Neural cell (in vitro differentiated cells): ENCODE measurements at regions not wholly inside any gene's neighbourhood (a gene's known extent, or its start where the extent isn't known, plus 50 kb on each side); places are given as distances from the start of the nearest gene placed in this dataset.

ENCODE experiments used
- H2AFZ ChIP-seq: fragments of 200-600, 300-800 bp; sonication (generic), shearing (Covaris generic); 2 replicates; pipeline ENCODE4 v1.6.0; 2014; ENCODE audit warnings: low read depth, mild to moderate bottlenecking, antibody characterized with exemption, low read length, moderate library complexity
- H3F3A ChIP-seq: fragments of 200-600 bp; shearing (Covaris generic); 2 replicates; pipeline ENCODE4 v1.6.1; 2016; ENCODE audit warnings: mild to moderate bottlenecking, moderate library complexity, mixed read lengths, antibody characterized with exemption, low read length; ENCODE audit not compliant: insufficient read depth, poor library complexity, severe bottlenecking
- H3K27ac ChIP-seq: fragments of 200-600, 300-800 bp; sonication (generic), shearing (Covaris generic); 2 replicates; pipeline ENCODE4 v1.5.1; 2014; ENCODE audit warnings: mild to moderate bottlenecking, low read length, moderate library complexity
- H3K27me3 ChIP-seq: fragments of 300-800, 200-600 bp; sonication (generic), shearing (Covaris generic); 2 replicates; pipeline ENCODE4 v1.6.0; 2014; ENCODE audit warnings: mild to moderate bottlenecking, low read depth, low read length, moderate library complexity; ENCODE audit not compliant: insufficient read depth
- H3K36me3 ChIP-seq: fragments of 300-800, 200-600 bp; sonication (generic), shearing (Covaris generic); 2 replicates; pipeline ENCODE4 v1.5.1; 2014; ENCODE audit warnings: mild to moderate bottlenecking, antibody characterized with exemption, low read length, moderate library complexity; ENCODE audit not compliant: insufficient read depth
- H3K4me2 ChIP-seq: fragments of 300-800, 200-600 bp; sonication (generic), shearing (Covaris generic); 2 replicates; pipeline ENCODE4 v1.6.0; 2014; ENCODE audit warnings: mild to moderate bottlenecking, low read length
- H3K4me3 ChIP-seq: fragments of 300-800, 200-600 bp; sonication (generic), shearing (Covaris generic); 2 replicates; pipeline ENCODE4 v1.5.1; 2014; ENCODE audit warnings: mild to moderate bottlenecking, low read length, moderate library complexity
- H3K79me2 ChIP-seq: fragments of 200-600 bp; shearing (Covaris generic); replicated peaks from 2 replicates; pipeline ENCODE4 v1.6.0; 2014; ENCODE audit warnings: mild to moderate bottlenecking, low read length, moderate library complexity; ENCODE audit not compliant: insufficient read depth
- H3K9ac ChIP-seq: fragments of 300-800, 200-600 bp; sonication (generic), shearing (Covaris generic); 2 replicates; pipeline ENCODE4 v1.6.1; 2016; ENCODE audit warnings: mild to moderate bottlenecking, low read length, mixed read lengths
- H3K9me2 ChIP-seq: fragments of 200-600 bp; shearing (Covaris generic); 2 replicates; pipeline ENCODE4 v1.6.1; 2016; ENCODE audit warnings: mild to moderate bottlenecking, low read length, mixed read lengths; ENCODE audit not compliant: insufficient read depth
- H3K9me3 ChIP-seq: fragments of 200-600, 300-800 bp; sonication (generic), shearing (Covaris generic); 2 replicates; pipeline ENCODE4 v1.6.1; 2016; ENCODE audit warnings: mild to moderate bottlenecking, mixed run types, low read length, moderate library complexity, mixed read lengths
- H4K20me1 ChIP-seq: fragments of 200-600 bp; shearing (Covaris generic); 2 replicates; pipeline ENCODE4 v1.6.1; 2016; ENCODE audit warnings: mild to moderate bottlenecking, mixed run types; ENCODE audit not compliant: insufficient read depth
- EP300 ChIP-seq: fragments of 450-650 bp; conservative IDR thresholded peaks from 2 replicates; pipeline ENCODE4 v1.6.1; 2014; ENCODE audit warnings: antibody characterized with exemption, mild to moderate bottlenecking, moderate library complexity; ENCODE audit not compliant: poor library complexity, severe bottlenecking
- EZH2 ChIP-seq: fragments of 200-600, 300-800 bp; shearing (Covaris generic), sonication (generic); IDR thresholded peaks from 2 replicates; pipeline ENCODE4 v1.6.1; 2014; ENCODE audit warnings: antibody characterized with exemption, low read length, borderline replicate concordance, mild to moderate bottlenecking; ENCODE audit not compliant: insufficient read depth, poor library complexity, severe bottlenecking
- MXI1 ChIP-seq: fragments of 450-650 bp; conservative IDR thresholded peaks from 2 replicates; pipeline ENCODE4 v1.6.1; 2014; ENCODE audit warnings: antibody characterized with exemption, mild to moderate bottlenecking; ENCODE audit not compliant: poor library complexity, severe bottlenecking
- POLR2AphosphoS5 ChIP-seq: IDR thresholded peaks from 2 replicates; pipeline ENCODE4 v1.6.1; 2012
- RAD21 ChIP-seq: fragments of 450-650 bp; conservative IDR thresholded peaks from 2 replicates; pipeline ENCODE4 v1.6.1; 2014; ENCODE audit warnings: antibody characterized with exemption, mild to moderate bottlenecking, moderate library complexity
- REST ChIP-seq: IDR thresholded peaks from 2 replicates; pipeline ENCODE4 v1.6.1; 2012; ENCODE audit warnings: borderline replicate concordance
- SMC3 ChIP-seq: fragments of 450-650 bp; conservative IDR thresholded peaks from 2 replicates; pipeline ENCODE4 v1.6.1; 2014; ENCODE audit warnings: antibody characterized with exemption, mild to moderate bottlenecking, moderate library complexity; ENCODE audit not compliant: poor library complexity
- TAF1 ChIP-seq: IDR thresholded peaks from 2 replicates; pipeline ENCODE4 v1.6.1; 2012; ENCODE audit warnings: low read depth
- TF ChIP-seq, protein P1 (sequence below): fragments of 450-650 bp; IDR thresholded peaks from 2 replicates; pipeline ENCODE4 v1.5.1; 2014; ENCODE audit warnings: antibody characterized with exemption, mild to moderate bottlenecking, moderate library complexity; ENCODE audit not compliant: poor library complexity, severe bottlenecking

DNA sequence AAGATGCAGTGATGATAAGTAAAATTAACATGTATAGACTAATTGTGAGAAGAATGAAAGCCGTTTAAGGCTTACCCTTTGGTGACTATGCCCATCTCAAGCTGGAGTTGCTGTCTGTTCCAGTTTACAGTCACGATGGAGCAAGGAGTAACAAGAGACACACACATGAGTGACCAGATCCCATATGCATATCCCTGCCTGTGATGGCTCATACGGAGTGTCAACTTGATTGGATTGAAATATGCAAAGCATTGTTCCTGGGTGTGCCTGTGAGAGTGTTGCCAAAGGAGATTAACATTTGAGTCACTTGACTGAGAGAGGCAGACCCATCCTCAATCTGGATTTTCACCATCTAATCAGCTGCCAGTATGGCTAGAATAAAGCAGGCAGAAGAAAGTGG is 786.8 kb downstream of the FAM181B start:
- no peak overlapping the region for H2AFZ ChIP-seq
- no peak overlapping the region for H3K4me3 ChIP-seq
- TF ChIP-seq RAD21 (no peak), POLR2AphosphoS5 (no peak), SMC3 (no peak), MXI1 (no peak), TAF1 (no peak), EP300 (no peak), REST (no peak), EZH2 (no peak)
- TF ChIP-seq, protein P1, sequence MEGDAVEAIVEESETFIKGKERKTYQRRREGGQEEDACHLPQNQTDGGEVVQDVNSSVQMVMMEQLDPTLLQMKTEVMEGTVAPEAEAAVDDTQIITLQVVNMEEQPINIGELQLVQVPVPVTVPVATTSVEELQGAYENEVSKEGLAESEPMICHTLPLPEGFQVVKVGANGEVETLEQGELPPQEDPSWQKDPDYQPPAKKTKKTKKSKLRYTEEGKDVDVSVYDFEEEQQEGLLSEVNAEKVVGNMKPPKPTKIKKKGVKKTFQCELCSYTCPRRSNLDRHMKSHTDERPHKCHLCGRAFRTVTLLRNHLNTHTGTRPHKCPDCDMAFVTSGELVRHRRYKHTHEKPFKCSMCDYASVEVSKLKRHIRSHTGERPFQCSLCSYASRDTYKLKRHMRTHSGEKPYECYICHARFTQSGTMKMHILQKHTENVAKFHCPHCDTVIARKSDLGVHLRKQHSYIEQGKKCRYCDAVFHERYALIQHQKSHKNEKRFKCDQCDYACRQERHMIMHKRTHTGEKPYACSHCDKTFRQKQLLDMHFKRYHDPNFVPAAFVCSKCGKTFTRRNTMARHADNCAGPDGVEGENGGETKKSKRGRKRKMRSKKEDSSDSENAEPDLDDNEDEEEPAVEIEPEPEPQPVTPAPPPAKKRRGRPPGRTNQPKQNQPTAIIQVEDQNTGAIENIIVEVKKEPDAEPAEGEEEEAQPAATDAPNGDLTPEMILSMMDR: no peak
- no peak overlapping the region for H3K9ac ChIP-seq
- no peaks in the 10 kb centered on the region for H3K79me2 ChIP-seq
- no peak overlapping the region for H3K27ac ChIP-seq
- no peaks in the 10 kb centered on the region for H3K36me3 ChIP-seq
- H4K20me1 ChIP-seq: no peaks in the 10 kb centered on the region
- no peaks in the 10 kb centered on the region for H3K27me3 ChIP-seq
- H3K9me2 ChIP-seq: no peaks in the 10 kb centered on the region
- H3F3A ChIP-seq: no peaks in the 10 kb centered on the region
- H3K4me2 ChIP-seq: no peak overlapping the region
- H3K9me3 ChIP-seq: no peaks in the 10 kb centered on the region

- no peak overlapping the region for H3K4me3 ChIP-seq
- H3K9me3 ChIP-seq: no peaks in the 10 kb centered on the region
- H2AFZ ChIP-seq: no peak overlapping the region
- H3K79me2 ChIP-seq: no peaks in the 10 kb centered on the region
- no peaks in the 10 kb centered on the region for H3K9me2 ChIP-seq
- H3K9ac ChIP-seq: no peak overlapping the region
- H3K4me2 ChIP-seq: no peak overlapping the region
- H3F3A ChIP-seq: no peaks in the 10 kb centered on the region
- TF ChIP-seq POLR2AphosphoS5 (no peak), TAF1 (no peak), SMC3 (no peak), EP300 (no peak), REST (no peak), EZH2 (no peak), MXI1 (no peak), RAD21 (no peak)
- TF ChIP-seq, protein P1: no peak
- no peaks in the 10 kb centered on the region for H4K20me1 ChIP-seq
- no peaks in the 10 kb centered on the region for H3K36me3 ChIP-seq
- no peaks in the 10 kb centered on the region for H3K27me3 ChIP-seq
- H3K27ac ChIP-seq: no peak overlapping the region
Observed at GRCh38 chr11:81942646-81943045, 791.0 kb downstream of the FAM181B start.
